Activated CD4-positive, alpha-beta memory T cell treated with anti-CD3 and anti-CD28 coated beads for 36 hours (primary cell): ENCODE measurements at regions not wholly inside any gene's neighbourhood (a gene's known extent, or its start where the extent isn't known, plus 50 kb on each side); places are given as distances from the start of the nearest gene placed in this dataset.
"Not testable (repeated sequence)": the region's sequence is repeated elsewhere in the genome, so short reads cannot be mapped to it uniquely, and the experiment has no call there.

Source experiments
- CTCF ChIA-PET: fragments of 350-600 bp; sonication (Branson Sonifier 250); formaldehyde crosslinking; loops from one replicate; lab custom pipeline; 2021; ENCODE audit warnings: antibody characterized with exemption, inconsistent platforms; lab: Charles Lee
- POLR2A ChIA-PET: fragments of 350-600 bp; sonication (Branson Sonifier 250); formaldehyde crosslinking; loops from one replicate; lab custom pipeline; 2021; ENCODE audit warnings: antibody characterized with exemption; lab: Charles Lee
- DNase-seq: peaks from one replicate; pipeline ENCODE4 v3.0.0-alpha.2; 2020
- H3K27ac Mint-ChIP-seq: one replicate; pipeline ENCODE4 v1.8.0; 2021; ENCODE audit warnings: mixed read lengths
- H3K27me3 Mint-ChIP-seq: one replicate; pipeline ENCODE4 v1.8.0; 2021; ENCODE audit warnings: mixed read lengths
- H3K36me3 Mint-ChIP-seq: one replicate; pipeline ENCODE4 v1.8.0; 2021; ENCODE audit warnings: mixed read lengths
- H3K4me1 Mint-ChIP-seq: one replicate; pipeline ENCODE4 v1.8.0; 2021; ENCODE audit warnings: low read depth, mixed read lengths
- H3K4me3 Mint-ChIP-seq: one replicate; pipeline ENCODE4 v1.8.0; 2021; ENCODE audit warnings: mild to moderate bottlenecking, mixed read lengths
- H3K9me3 Mint-ChIP-seq: one replicate; pipeline ENCODE4 v1.8.0; 2021; ENCODE audit warnings: mixed read lengths
- intact Hi-C: fragments of 100-400 bp; cut with micrococcal nuclease; formaldehyde crosslinking; loops from one replicate; pipeline ENCODE4 v1.15.1; 2023

DNA sequence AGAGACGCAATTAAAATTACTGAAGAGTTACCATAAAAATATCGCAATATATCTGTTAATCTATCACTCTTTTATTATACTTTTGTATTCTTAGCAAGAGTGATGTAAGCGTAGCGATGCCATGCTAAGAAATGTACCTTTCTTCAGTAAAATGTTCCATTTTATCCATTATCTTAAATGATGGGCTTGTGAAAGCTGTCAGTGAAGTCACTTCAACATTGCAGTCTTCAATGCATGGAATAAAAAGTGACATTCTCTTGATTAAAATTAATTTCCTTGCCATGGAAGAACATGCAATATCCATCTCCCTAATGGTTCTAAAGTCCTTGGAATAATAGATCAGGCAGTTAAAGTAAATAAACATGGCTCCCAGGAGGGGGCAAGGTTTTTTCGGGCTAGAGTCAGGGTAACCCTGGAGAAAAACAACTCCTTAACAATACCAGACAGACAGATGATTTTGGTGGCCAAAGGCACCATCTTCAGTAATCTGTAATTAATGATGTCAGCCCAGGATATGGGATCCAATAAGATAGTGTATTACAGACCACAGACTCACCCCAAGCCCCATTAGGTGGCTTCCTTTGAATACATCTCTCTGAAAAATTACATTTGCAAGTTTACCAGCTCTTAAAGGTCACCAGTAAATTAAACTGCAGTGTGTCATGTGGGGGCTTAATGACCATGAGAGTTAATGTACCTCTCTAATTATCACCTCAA lies 677.1 kb downstream of the DTWD2 start:
- no peaks in the 10 kb centered on the region for H3K36me3 Mint-ChIP-seq
- DNase-seq, result no peak
- H3K4me3 Mint-ChIP-seq, result no peak overlapping the region
- H3K4me1 Mint-ChIP-seq, result no peaks in the 10 kb centered on the region
- ChIA-PET POLR2A (no interaction called here), CTCF (no interaction called here)
- H3K27ac Mint-ChIP-seq, result no peak overlapping the region
- no peaks in the 10 kb centered on the region for H3K27me3 Mint-ChIP-seq
- peaks cover 2% of the 10 kb centered on the region for H3K9me3 Mint-ChIP-seq
- intact Hi-C loops, result no loop called here

DNA sequence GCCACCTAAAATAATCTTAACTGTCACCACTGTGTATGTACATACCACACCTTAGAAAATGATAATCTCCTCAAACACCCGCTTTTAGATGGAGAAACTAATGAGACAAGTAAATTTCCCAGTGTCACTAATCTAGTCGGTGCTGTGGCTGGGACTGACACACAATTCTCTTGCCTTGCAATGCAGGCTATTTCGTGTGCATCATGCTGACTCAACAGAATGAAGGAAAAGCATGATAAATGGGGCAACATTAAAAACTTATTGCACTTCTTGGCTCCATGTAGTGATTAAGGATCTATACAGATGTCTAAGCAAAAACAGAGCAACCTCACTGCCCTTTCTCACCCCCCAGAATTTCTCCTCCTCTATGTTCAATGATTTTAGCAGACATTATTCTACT lies 677.9 kb downstream of the DTWD2 start:
- Mint-ChIP-seq H3K36me3 (no peaks in the 10 kb centered on the region), H3K4me3 (no peak overlapping the region), H3K27me3 (no peaks in the 10 kb centered on the region), H3K27ac (no peak overlapping the region), H3K9me3 (peaks cover 5% of the 10 kb centered on the region), H3K4me1 (no peaks in the 10 kb centered on the region)
- DNase-seq, result no peak
- POLR2A ChIA-PET, result no interaction called here
- intact Hi-C loops, result no loop called here
- CTCF ChIA-PET, result no interaction called here

DNA sequence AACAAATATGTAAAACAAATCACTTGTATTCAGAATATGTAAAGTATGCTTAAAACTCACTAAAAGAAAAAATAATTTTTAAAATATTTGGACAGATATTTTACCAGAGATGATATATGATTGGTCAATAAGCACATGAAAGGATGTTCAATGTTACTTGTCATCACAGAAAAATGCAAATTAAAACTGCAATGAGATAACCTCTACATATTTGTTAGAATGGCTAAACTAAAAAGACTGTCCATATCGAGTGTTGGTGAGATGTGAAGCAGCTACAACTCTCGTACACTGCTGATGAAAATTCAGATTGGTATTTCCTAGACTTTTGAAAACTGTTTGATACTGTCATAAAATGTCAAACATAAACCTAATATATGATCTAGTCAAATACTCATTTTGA lies 685.1 kb downstream of the DTWD2 start:
- H3K9me3 Mint-ChIP-seq, result peaks cover 7% of the 10 kb centered on the region
- no peaks in the 10 kb centered on the region for H3K4me1 Mint-ChIP-seq
- H3K4me3 Mint-ChIP-seq, result no peak overlapping the region
- intact Hi-C loops, result no loop called here
- no peaks in the 10 kb centered on the region for H3K27me3 Mint-ChIP-seq
- H3K27ac Mint-ChIP-seq, result no peak overlapping the region
- CTCF ChIA-PET, result no interaction called here
- no peaks in the 10 kb centered on the region for H3K36me3 Mint-ChIP-seq
- POLR2A ChIA-PET, result no interaction called here
- no peak for DNase-seq

DNA sequence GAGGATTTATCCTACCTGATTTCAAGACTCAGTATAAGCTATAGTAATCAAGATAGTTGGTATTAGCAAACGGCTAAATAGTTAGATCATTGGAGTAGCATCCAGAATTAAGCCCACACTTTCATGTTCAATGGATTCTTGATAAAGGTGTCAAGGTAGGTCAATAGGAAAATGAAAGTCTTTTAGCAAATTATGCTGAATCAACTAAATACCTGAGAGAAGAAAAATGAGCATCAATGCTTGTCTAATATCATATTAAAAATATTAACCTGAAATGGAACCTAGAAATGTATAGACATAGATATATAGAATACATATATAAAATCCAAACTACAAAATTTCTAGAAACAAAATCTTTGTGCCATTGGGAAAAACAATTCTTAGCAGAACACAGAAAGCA lies 685.6 kb downstream of the DTWD2 start:
- Mint-ChIP-seq H3K27ac (no peak overlapping the region), H3K9me3 (peaks cover 7% of the 10 kb centered on the region), H3K36me3 (no peaks in the 10 kb centered on the region), H3K4me3 (no peak overlapping the region), H3K27me3 (no peaks in the 10 kb centered on the region), H3K4me1 (no peaks in the 10 kb centered on the region)
- POLR2A ChIA-PET, result no interaction called here
- CTCF ChIA-PET, result no interaction called here
- no peak for DNase-seq
- intact Hi-C loops, result no loop called here

DNA sequence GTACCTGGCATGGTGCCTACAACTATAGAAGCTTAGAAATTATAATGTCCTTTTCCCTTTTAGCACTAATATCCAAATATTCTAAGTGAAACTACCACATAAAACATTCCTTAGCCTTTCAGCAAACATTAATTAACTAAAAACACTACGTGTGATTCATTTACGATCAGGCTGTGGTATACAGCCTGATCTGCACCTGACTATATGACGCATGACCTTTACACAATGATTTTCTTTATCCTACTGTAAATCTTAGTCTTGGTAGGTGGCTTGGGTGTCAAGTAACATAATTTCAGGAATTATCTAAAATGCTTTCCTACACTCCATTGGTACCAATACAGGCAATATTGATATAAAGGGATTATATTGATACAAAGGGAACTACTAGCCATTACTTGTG lies 686.7 kb downstream of the DTWD2 start:
- ChIA-PET POLR2A (no interaction called here), CTCF (no interaction called here)
- no peak overlapping the region for H3K27ac Mint-ChIP-seq
- DNase-seq, result no peak
- H3K4me1 Mint-ChIP-seq, result no peaks in the 10 kb centered on the region
- H3K4me3 Mint-ChIP-seq, result no peak overlapping the region
- H3K27me3 Mint-ChIP-seq, result no peaks in the 10 kb centered on the region
- peaks cover 7% of the 10 kb centered on the region for H3K9me3 Mint-ChIP-seq
- no peaks in the 10 kb centered on the region for H3K36me3 Mint-ChIP-seq
- intact Hi-C loops, result no loop called here

DNA sequence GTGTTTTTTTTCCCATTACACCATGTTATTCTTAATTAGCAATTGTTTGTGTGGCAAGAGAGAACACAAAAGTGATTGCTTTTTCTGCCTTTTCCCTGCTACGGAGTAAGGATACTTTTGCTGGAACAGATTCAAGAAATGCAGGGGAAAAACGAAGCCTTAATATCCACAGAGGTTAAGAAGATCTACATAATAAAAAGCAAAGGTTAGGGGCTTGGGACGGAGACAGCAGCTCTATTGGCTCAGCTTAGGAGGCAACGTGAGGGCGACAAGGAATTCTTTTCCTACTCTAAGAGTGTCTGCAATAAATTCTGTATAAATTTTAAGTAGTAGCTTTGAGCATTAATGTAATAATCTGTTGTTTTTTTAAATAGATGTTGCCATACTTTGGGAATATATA lies 693.3 kb downstream of the DTWD2 start:
- Mint-ChIP-seq H3K27ac (no peak overlapping the region), H3K36me3 (no peaks in the 10 kb centered on the region), H3K9me3 (peaks cover 6% of the 10 kb centered on the region), H3K4me3 (no peak overlapping the region), H3K27me3 (no peaks in the 10 kb centered on the region), H3K4me1 (no peaks in the 10 kb centered on the region)
- ChIA-PET POLR2A (no interaction called here), CTCF (no interaction called here)
- no peak for DNase-seq
- intact Hi-C loops, result no loop called here

DNA sequence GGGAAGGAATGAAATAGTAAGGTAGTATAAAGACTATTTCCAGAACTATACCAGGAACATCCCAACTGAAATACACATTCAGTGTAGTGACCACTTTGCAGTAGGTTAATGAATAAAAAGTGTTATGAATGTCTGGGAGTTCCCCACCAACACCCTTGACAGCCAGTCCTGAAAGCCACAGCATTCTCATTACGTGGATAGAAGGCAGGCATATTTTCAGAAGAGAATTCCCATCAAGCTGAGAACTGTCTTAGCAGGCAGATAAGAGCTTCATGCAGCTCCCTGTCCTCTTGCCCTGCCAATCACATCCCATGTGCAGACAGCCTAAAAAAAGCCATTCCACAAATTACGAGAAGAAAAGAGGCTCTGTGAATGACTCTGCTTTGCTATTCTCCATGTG lies 695.0 kb downstream of the DTWD2 start:
- H3K36me3 Mint-ChIP-seq, result no peaks in the 10 kb centered on the region
- POLR2A ChIA-PET, result no interaction called here
- no peak overlapping the region for H3K4me3 Mint-ChIP-seq
- peaks cover 9% of the 10 kb centered on the region for H3K9me3 Mint-ChIP-seq
- no peaks in the 10 kb centered on the region for H3K27me3 Mint-ChIP-seq
- intact Hi-C loops, result no loop called here
- H3K4me1 Mint-ChIP-seq, result no peaks in the 10 kb centered on the region
- no peak for DNase-seq
- H3K27ac Mint-ChIP-seq, result no peak overlapping the region
- CTCF ChIA-PET, result interaction anchor here (1.1 kb wide), 1 partner anchor 14 kb away, joined by 3 read pairs; no protein-coding TSS in a partner anchor

DNA sequence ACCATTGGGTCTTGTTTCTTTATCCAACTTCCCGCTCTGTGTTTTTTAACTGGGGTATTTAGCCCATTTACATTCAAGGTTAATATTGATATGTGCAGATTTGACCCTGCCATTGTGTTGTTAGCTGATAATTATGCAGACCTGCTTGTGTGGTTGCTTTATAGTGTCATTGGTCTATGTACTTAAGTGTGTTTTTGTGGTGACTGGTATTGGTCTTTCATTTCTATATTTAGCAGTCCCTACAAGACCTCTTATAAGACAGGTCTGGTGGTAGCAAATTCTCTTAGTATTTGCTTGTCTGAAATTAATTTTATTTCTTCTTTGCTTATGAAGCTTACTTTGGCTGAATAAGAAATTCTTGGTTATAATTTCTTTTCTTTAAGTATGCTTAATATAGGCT lies 698.1 kb downstream of the DTWD2 start:
- no peak for DNase-seq
- Mint-ChIP-seq H3K4me3 (no peak overlapping the region), H3K4me1 (no peaks in the 10 kb centered on the region), H3K27ac (no peak overlapping the region), H3K9me3 (peaks cover 11% of the 10 kb centered on the region), H3K27me3 (no peaks in the 10 kb centered on the region), H3K36me3 (no peaks in the 10 kb centered on the region)
- ChIA-PET CTCF (no interaction called here), POLR2A (no interaction called here)
- intact Hi-C loops, result no loop called here

DNA sequence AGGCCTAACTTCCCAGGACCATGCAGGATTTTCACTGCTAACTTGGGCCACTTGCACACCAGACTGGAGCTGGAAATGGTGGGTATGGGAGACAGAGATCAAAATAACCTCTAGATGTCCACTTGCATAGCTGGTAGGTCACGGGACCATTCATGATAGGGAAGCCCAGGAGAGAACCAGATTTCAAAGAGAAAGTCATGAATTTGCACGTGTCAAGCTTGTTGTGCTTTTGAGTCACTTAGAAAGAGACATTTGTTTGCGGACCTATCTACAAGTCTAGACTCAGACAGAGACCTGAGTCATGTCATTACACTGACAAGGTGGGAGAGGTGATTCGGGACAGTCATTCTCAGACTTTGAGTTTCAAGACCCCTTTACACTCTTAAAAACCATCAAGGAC lies 704.1 kb downstream of the DTWD2 start:
- H3K4me3 Mint-ChIP-seq, H3K27me3 Mint-ChIP-seq, H3K36me3 Mint-ChIP-seq, POLR2A ChIA-PET, DNase-seq, CTCF ChIA-PET, H3K4me1 Mint-ChIP-seq, intact Hi-C loops, H3K27ac Mint-ChIP-seq: not testable (repeated sequence)
- peaks cover 13% of the 10 kb centered on the region for H3K9me3 Mint-ChIP-seq

DNA sequence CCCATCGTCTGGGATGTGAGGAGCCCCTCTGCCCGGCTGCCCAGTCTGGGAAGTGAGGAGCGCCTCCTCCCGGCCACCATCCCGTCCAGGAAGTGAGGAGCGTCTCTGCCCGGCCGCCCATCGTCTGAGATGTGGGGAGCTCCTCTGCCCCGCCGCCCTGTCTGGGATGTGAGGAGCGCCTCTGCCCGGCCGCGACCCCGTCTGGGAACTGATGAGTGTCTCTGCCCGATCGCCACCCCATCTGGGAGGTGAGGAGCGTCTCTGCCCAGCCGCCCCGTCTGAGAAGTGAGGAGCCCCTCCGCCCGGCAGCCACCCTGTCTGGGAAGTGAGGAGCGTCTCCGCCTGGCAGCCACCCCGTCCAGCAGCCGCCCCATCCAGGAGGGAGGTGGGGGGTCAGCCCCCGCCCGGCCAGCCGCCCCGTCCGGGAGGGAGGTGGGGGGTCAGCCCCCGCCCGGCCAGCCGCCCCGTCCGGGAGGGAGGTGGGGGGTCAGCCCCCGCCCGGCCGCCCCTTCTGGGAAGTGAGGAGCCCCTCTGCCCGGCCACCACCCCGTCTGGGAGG lies 705.8 kb downstream of the DTWD2 start:
- H3K4me3 Mint-ChIP-seq, intact Hi-C loops, H3K4me1 Mint-ChIP-seq, CTCF ChIA-PET, H3K36me3 Mint-ChIP-seq, H3K27me3 Mint-ChIP-seq, H3K27ac Mint-ChIP-seq, POLR2A ChIA-PET, DNase-seq: not testable (repeated sequence)
- H3K9me3 Mint-ChIP-seq, result peaks cover 12% of the 10 kb centered on the region

DNA sequence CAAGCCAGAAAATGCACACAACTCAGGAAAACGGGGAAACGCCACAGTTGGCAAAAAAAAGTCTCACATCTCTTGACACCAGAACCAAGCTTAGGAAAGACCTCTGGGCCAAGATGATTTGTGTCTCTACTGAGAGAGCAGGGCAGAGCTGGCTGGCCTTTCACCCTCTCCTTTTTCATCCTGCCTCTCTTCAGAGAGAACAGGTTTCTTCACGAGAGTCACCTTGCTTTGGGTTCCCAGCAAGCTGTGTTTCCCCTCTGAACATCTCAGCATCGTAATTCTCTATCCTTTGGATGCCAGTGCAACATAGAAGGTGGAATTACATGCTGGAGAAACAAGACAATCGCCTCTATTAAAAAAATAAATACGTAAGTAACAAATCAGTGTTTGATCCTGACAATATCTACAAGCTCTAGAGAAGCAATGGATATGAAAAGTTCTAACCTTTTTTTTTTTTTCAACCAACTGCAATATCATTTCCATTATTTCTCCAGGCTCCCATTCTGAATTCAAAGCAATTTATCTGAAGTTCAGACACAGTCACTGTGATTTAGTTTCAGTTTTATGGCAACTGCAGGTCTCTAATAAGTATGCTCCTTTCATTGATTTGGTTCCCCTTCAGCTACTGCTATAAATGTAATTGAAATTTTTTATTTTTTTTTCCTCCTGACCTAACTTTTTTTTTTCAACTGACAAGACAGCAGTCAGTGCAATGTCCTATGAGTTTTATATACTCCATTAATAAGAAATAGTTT lies 708.6 kb downstream of the DTWD2 start:
- POLR2A ChIA-PET, result no interaction called here
- DNase-seq, result no peak
- Mint-ChIP-seq H3K4me3 (no peak overlapping the region), H3K27ac (no peak overlapping the region), H3K27me3 (no peaks in the 10 kb centered on the region), H3K36me3 (no peaks in the 10 kb centered on the region), H3K9me3 (peaks cover 12% of the 10 kb centered on the region), H3K4me1 (no peaks in the 10 kb centered on the region)
- CTCF ChIA-PET, result no interaction called here
- intact Hi-C loops, result no loop called here

DNA sequence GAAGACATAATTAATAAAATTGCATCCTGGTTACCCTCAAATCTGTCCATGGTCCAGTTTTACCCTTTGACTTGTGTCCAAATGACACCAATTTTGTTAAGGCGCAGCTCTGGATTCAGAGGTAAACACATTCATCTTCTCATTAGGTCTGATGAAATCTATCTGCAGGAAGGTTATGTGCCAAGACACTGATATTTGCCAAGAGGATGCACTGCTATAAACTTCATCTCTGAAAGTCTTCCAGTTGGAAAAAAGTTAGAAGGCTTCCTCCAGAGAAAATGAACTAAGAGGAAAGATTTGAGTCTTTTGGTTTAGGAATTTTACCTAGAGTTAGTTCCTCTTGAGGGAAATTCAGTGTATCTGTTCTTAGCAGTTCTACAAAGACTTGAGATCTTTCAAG lies 717.8 kb downstream of the DTWD2 start:
- no peak for DNase-seq
- H3K4me1 Mint-ChIP-seq, result no peaks in the 10 kb centered on the region
- ChIA-PET CTCF (no interaction called here), POLR2A (no interaction called here)
- no peak overlapping the region for H3K27ac Mint-ChIP-seq
- H3K9me3 Mint-ChIP-seq, result peaks cover 6% of the 10 kb centered on the region
- H3K4me3 Mint-ChIP-seq, result no peak overlapping the region
- H3K27me3 Mint-ChIP-seq, result no peaks in the 10 kb centered on the region
- intact Hi-C loops, result no loop called here
- H3K36me3 Mint-ChIP-seq, result no peaks in the 10 kb centered on the region

DNA sequence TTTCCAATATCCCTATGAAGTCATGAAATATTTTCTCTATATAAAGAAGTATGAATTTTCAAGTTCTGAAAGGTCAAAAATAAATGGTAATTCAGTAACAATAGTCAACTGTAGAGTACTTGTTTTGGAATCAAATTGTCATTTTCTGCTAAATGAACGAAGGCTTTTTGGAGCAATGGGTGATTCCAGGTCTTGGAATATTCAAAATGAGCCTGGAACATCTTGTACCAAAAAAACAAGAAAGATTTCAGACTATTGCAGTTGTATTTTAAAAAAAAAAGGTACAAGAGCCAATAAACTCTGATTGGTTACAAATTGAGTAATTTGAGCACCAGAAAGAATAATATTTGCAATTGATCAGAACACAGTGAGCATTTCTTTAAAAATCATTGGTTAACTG lies 730.1 kb downstream of the DTWD2 start:
- no peaks in the 10 kb centered on the region for H3K4me1 Mint-ChIP-seq
- no peaks in the 10 kb centered on the region for H3K36me3 Mint-ChIP-seq
- DNase-seq, result no peak
- CTCF ChIA-PET, result no interaction called here
- intact Hi-C loops, result no loop called here
- no peak overlapping the region for H3K4me3 Mint-ChIP-seq
- no peaks in the 10 kb centered on the region for H3K27me3 Mint-ChIP-seq
- peaks cover 10% of the 10 kb centered on the region for H3K9me3 Mint-ChIP-seq
- POLR2A ChIA-PET, result no interaction called here
- H3K27ac Mint-ChIP-seq, result no peak overlapping the region
